ENCODE measurements at regions not wholly inside any gene's neighbourhood (a gene's known extent, or its start where the extent isn't known, plus 50 kb on each side); places are given as distances from the start of the nearest gene placed in this dataset.

DNA sequence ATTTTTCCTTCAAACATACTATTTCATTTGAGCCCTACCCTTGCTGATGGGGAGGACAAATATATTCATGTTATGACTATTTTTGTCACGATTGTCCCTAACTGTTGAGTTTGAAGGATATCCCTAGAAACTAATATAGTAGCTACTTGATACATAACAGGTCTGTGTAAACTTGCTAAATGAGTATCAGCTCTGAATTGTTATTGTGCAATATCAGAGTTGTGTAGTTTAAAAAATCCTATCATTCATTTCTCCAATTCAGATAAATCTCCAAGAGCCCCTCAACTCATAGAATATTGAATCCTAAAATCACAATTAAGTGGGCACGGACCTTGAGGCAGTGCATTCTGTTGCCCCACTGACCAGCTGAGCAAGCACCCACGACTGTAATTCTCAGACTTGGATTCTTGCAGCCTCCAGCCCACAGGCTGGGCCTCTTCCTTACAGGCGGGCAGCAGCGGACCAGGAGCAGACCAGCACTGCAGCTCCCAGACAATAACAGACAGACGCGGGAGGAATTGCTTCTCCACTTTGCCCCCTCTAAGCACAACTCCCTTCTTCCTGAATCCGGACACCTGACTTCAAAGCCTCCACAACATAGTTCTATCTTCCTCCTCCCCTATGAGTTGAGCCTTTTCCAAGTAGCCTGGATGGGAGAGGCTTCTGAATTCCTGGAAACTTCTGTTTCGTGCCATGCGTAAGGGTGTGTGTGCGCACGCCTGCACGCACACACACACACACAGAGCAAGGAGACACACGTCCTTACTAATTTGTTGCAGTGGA lies 337.6 kb upstream of the ARGLU1 start:
- Mint-ChIP-seq H3K4me3 (no peak overlapping the region), H3K36me3 (no peaks in the 10 kb centered on the region), H3K4me1 (peaks cover 21% of the 10 kb centered on the region), H3K9me3 (peaks cover 3% of the 10 kb centered on the region), H3K27ac (no peak overlapping the region), H3K27me3 (ENCODE audit: low read depth) (no peaks in the 10 kb centered on the region; the same call in 1 of the 2 replicates)
- ATAC-seq (no peak), DNase-seq (ENCODE audit: low spot score) (no peak)
- TF ChIP-seq ZSCAN18 (CRISPR knock-in tag; IDR thresholded peaks at IDR 0.05) = no peak
- TF ChIP-seq CREM (CRISPR knock-in tag; IDR thresholded peaks at IDR 0.05) = no peak
- no peak for TF ChIP-seq OVOL2 (CRISPR knock-in tag; IDR thresholded peaks at IDR 0.05; ENCODE audit: borderline replicate concordance)
- POLR2A ChIA-PET = interaction anchor here (0.6 kb wide), 1 partner anchor 1822 kb away, joined by 3 read pairs; no protein-coding TSS in a partner anchor
- CTCF ChIA-PET = no interaction called here

GRCh38 chr13:106899442-106899841 lies 331.5 kb upstream of the ARGLU1 start:
- Mint-ChIP-seq H3K9me3 (peaks cover 3% of the 10 kb centered on the region), H3K27me3 (ENCODE audit: low read depth) (no peaks in the 10 kb centered on the region), H3K4me1 (peaks cover 9% of the 10 kb centered on the region), H3K27ac (no peak overlapping the region), H3K36me3 (no peaks in the 10 kb centered on the region), H3K4me3 (no peak overlapping the region)
- ChIA-PET POLR2A (no interaction called here), CTCF (no interaction called here)
- ATAC-seq (no peak), DNase-seq (ENCODE audit: low spot score) (no peak)
- no peak for TF ChIP-seq SMAD4 (CRISPR knock-in tag; IDR thresholded peaks at IDR 0.05)
- TF ChIP-seq GABPB1 (CRISPR knock-in tag; IDR thresholded peaks at IDR 0.05) = no peak
- no peak for TF ChIP-seq FOXK1 (CRISPR knock-in tag; IDR thresholded peaks at IDR 0.05)
- no peak for TF ChIP-seq ZNF532 (CRISPR knock-in tag; IDR thresholded peaks at IDR 0.05; ENCODE audit: borderline replicate concordance)
- TF ChIP-seq ZNF423 (CRISPR knock-in tag; IDR thresholded peaks at IDR 0.05) = no peak
- no peak for TF ChIP-seq ATF1 (CRISPR knock-in tag; IDR thresholded peaks at IDR 0.05)
- no peak for TF ChIP-seq ZNF121 (CRISPR knock-in tag; IDR thresholded peaks at IDR 0.05)
- TF ChIP-seq USF1 (CRISPR knock-in tag; IDR thresholded peaks at IDR 0.05) = no peak
- TF ChIP-seq TEAD4 (CRISPR knock-in tag; IDR thresholded peaks at IDR 0.05) = no peak
- no peak for TF ChIP-seq ZNF671 (CRISPR knock-in tag; IDR thresholded peaks at IDR 0.05)
- no peak for TF ChIP-seq FOXJ3 (CRISPR knock-in tag; IDR thresholded peaks at IDR 0.05; ENCODE audit: borderline replicate concordance)
- TF ChIP-seq GTF2I (CRISPR knock-in tag; conservative IDR thresholded peaks at IDR 0.05) = no peak
- no peak for TF ChIP-seq MAX (CRISPR knock-in tag; IDR thresholded peaks at IDR 0.05)
- no peak for TF ChIP-seq JAZF1 (CRISPR knock-in tag; IDR thresholded peaks at IDR 0.05)
- TF ChIP-seq, protein P1, sequence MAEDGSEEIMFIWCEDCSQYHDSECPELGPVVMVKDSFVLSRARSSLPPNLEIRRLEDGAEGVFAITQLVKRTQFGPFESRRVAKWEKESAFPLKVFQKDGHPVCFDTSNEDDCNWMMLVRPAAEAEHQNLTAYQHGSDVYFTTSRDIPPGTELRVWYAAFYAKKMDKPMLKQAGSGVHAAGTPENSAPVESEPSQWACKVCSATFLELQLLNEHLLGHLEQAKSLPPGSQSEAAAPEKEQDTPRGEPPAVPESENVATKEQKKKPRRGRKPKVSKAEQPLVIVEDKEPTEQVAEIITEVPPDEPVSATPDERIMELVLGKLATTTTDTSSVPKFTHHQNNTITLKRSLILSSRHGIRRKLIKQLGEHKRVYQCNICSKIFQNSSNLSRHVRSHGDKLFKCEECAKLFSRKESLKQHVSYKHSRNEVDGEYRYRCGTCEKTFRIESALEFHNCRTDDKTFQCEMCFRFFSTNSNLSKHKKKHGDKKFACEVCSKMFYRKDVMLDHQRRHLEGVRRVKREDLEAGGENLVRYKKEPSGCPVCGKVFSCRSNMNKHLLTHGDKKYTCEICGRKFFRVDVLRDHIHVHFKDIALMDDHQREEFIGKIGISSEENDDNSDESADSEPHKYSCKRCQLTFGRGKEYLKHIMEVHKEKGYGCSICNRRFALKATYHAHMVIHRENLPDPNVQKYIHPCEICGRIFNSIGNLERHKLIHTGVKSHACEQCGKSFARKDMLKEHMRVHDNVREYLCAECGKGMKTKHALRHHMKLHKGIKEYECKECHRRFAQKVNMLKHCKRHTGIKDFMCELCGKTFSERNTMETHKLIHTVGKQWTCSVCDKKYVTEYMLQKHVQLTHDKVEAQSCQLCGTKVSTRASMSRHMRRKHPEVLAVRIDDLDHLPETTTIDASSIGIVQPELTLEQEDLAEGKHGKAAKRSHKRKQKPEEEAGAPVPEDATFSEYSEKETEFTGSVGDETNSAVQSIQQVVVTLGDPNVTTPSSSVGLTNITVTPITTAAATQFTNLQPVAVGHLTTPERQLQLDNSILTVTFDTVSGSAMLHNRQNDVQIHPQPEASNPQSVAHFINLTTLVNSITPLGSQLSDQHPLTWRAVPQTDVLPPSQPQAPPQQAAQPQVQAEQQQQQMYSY (CRISPR knock-in tag; IDR thresholded peaks at IDR 0.05) = no peak
- TF ChIP-seq TCF7 (CRISPR knock-in tag; IDR thresholded peaks at IDR 0.05; ENCODE audit: low read depth) = no peak
